ENCODE measurements at regions not wholly inside any gene's neighbourhood (a gene's known extent, or its start where the extent isn't known, plus 50 kb on each side); places are given as distances from the start of the nearest gene placed in this dataset.
"Not testable (repeated sequence)": the region's sequence is repeated elsewhere in the genome, so short reads cannot be mapped to it uniquely, and the experiment has no call there.

DNA sequence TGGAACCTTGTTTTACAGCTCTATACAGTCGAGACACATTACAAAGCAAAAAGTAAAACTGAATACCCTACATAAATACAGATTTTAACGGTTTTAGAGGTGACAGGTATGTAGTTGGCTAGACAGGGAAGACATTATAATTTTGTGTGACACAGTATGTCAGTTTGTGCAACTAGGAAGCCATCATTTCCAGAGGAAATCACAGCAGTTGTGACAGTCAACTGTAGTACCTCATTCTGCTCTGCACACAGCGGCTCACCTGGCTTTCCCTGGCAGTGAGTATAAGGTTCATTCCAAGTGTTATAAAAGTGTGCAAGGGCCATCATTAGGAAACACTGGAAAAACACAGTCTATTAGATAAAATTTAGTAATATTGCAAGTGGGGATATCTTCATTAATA, 501.6 kb upstream of the PHF14 start:
- H3K4me3 ChIP-seq (ENCODE audit: low read depth, low read length): no peak overlapping the region
- no peak for DNase-seq (ENCODE audit: low read depth)
- TF ChIP-seq, protein P1, sequence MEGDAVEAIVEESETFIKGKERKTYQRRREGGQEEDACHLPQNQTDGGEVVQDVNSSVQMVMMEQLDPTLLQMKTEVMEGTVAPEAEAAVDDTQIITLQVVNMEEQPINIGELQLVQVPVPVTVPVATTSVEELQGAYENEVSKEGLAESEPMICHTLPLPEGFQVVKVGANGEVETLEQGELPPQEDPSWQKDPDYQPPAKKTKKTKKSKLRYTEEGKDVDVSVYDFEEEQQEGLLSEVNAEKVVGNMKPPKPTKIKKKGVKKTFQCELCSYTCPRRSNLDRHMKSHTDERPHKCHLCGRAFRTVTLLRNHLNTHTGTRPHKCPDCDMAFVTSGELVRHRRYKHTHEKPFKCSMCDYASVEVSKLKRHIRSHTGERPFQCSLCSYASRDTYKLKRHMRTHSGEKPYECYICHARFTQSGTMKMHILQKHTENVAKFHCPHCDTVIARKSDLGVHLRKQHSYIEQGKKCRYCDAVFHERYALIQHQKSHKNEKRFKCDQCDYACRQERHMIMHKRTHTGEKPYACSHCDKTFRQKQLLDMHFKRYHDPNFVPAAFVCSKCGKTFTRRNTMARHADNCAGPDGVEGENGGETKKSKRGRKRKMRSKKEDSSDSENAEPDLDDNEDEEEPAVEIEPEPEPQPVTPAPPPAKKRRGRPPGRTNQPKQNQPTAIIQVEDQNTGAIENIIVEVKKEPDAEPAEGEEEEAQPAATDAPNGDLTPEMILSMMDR (IDR thresholded peaks at IDR 0.05; ENCODE audit: insufficient read depth, low read length): no peak

DNA sequence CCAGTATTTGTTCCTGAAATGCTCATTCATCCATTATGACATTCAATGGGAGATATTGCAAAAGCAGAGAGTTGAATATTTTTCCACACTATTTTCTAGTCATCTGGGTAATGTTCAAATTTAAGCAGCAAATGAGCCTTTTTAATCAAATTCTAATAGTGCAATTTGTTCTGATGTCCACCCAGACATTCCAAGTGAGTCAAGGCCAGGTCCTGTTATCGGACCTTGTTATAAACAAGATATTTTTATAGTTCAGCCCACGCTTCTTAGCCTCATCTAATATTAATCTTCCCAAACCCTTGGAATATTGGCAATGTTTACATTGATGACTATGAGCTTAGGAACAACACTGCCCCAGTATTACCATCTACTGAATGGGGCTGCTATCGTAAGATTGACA, 500.1 kb upstream of the PHF14 start:
- DNase-seq (ENCODE audit: low read depth): no peak
- H3K4me3 ChIP-seq (ENCODE audit: low read depth, low read length): no peak overlapping the region
- TF ChIP-seq, protein P1 (IDR thresholded peaks at IDR 0.05; ENCODE audit: insufficient read depth, low read length): no peak

DNA sequence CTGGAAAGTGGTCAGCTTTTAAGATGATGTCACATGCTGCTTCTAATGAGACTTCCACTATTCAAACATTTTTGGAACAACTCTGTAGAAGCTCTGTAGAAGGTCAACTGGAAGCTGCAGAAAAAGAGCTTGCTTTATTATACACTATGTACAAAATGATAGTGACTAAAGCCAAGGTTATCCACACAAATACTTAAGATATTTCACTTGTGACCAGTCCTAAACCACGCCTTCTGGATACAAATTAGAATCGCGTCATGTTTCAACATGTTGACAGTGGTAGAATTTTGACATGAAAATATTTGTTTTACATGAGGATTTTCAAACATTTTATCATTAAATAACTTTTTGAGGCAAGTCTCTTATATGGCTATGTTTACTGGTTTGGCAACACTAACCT, 499.6 kb upstream of the PHF14 start:
- TF ChIP-seq, protein P1 (IDR thresholded peaks at IDR 0.05; ENCODE audit: insufficient read depth, low read length): no peak
- H3K4me3 ChIP-seq (ENCODE audit: low read depth, low read length): no peak overlapping the region
- DNase-seq (ENCODE audit: low read depth): no peak

DNA sequence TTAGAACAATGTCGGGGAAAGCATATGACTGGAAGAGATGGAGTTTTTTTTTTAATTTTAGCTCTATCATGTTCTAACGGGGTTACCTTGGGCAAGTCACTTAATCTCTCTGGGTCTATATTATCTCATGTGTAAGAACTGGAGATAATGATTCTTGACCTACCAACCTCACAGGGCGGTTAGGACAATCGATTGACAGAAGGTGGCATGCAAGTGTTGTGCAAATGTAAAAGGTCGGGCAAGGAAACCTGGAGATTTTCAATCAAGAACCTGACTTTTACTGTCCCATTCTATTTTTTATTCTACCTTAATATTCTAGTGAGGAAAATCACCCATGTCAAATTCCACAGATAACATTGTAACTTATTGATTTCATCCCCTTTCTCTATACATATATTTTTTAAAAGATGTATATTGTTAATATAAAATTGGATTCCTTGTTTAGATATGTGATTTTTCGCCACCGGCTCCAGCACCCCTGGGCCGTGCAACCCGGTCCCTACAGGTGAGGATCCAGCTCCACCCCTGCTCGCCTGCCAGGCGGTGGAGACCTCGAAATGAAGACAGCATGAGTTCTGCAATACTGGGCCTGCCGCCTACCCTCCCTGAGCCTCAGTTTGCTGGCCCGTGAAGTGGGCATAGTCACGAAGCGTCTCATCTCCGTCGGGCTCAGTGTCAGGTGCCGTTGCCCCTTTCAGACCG, 497.6 kb upstream of the PHF14 start:
- no peak for DNase-seq (ENCODE audit: low read depth)
- TF ChIP-seq, protein P1 (IDR thresholded peaks at IDR 0.05; ENCODE audit: insufficient read depth, low read length): no peak
- H3K4me3 ChIP-seq (ENCODE audit: low read depth, low read length): no peak overlapping the region

DNA sequence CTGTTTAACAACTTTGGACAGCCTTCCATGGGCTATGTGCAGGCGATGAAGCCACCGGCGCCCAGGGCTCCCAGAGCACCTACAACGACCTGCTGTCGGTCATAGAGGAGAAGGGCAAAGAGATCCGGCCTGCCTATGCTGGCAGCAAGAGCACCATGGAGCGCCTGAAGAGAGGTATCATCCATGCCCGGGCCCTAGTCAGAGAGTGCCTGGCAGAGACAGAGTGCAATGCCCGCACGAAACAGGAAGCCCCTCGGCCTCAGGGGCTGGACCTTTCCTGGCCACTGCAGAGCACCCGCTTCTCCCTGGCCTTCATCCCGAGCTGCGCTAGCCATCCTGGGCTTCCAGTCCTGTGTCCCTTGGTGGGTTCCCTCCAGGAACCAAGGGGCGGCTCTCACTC, 497.0 kb upstream of the PHF14 start:
- H3K4me3 ChIP-seq (ENCODE audit: low read depth, low read length): no peak overlapping the region
- no peak for DNase-seq (ENCODE audit: low read depth)
- TF ChIP-seq, protein P1 (IDR thresholded peaks at IDR 0.05; ENCODE audit: insufficient read depth, low read length): no peak

DNA sequence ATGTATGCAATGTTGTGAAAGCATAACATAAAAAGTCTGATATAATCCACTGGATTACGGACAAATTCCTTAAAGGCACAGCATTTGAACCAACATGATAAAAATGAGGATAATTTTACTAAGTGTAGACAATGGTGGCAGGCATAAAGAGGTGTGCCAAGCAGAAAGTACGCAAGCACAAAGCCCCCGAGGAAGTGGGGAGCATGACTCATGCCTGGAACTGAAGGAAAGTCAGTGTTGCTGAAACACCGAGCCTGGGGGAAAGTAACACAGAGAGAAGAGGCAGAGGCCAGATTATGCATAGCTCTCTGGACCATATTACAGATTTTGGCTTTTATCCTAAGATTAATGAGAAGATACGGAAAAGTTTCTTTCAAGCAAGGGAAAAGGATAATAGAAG, 490.0 kb upstream of the PHF14 start:
- TF ChIP-seq, protein P1 (IDR thresholded peaks at IDR 0.05; ENCODE audit: insufficient read depth, low read length): no peak
- no peak for DNase-seq (ENCODE audit: low read depth)
- no peak overlapping the region for H3K4me3 ChIP-seq (ENCODE audit: low read depth, low read length)

DNA sequence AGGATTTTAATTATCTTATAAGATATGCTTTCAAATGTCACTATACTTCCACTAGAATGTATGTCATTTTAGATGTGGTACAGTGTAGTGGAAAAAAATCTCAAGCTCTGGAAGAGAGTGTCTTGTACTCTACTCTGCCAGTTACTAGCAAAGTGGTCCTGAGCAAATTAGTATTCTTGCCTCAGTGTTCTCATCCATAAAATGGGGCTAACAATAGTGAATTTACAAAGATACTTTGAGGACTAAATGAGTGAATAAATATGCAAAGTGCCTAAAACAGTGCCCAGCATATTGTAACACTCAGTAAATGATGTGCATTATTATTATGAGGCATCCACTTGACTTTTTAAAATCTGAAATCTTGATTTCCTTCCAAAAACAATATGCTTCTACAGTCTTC, 488.9 kb upstream of the PHF14 start:
- TF ChIP-seq, protein P1 (IDR thresholded peaks at IDR 0.05; ENCODE audit: insufficient read depth, low read length): no peak
- H3K4me3 ChIP-seq (ENCODE audit: low read depth, low read length): no peak overlapping the region
- DNase-seq (ENCODE audit: low read depth): no peak

DNA sequence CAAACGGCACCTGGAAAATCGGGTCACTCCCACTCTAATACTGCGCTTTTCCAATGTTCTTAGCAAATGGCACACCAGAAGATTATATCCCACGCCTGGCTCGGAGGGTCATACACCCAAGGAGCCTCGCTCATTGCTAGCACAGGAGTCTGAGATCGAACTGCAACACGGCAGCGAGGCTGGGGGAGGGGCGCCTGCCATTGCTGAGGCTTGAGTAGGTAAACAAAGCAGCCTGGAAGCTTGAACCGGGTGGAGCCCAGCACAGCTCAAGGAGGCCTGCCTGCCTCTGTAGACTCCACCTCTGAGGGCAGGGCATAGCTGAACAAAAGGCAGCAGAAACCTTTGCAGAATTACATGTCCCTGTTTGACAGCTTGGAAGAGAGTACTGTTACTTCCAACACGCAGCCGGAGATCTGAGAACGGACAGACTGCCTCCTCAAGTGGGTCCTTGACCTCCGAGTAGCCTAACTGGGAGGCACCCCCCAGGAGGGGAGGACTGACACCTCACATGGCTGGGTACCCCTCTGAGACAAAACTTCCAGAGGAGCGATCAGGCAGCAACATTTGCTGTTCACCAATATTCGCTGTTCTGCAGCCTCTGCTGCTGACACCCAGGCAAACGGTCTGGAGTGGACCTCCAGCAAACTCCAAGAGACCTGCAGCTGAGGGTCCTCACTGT, 472.3 kb upstream of the PHF14 start:
- not testable (repeated sequence) for DNase-seq (ENCODE audit: low read depth); H3K4me3 ChIP-seq (ENCODE audit: low read depth, low read length)
